Neuronal stem cell (in vitro differentiated cells): ENCODE measurements at regions not wholly inside any gene's neighbourhood (a gene's known extent, or its start where the extent isn't known, plus 50 kb on each side); places are given as distances from the start of the nearest gene placed in this dataset.

Experiments
- DNase-seq: peaks from one replicate; pipeline ENCODE4 v3.0.0-alpha.2; 2013; ENCODE audit warnings: low spot score
- H2AFZ ChIP-seq: one replicate; pipeline ENCODE4 v1.6.1; 2013; ENCODE audit warnings: mild to moderate bottlenecking, low read length, inconsistent platforms
- H2AK5ac ChIP-seq: 2 replicates; pipeline ENCODE4 v1.6.1; 2013; ENCODE audit warnings: low read depth, mild to moderate bottlenecking, inconsistent platforms, low read length, moderate library complexity, mixed read lengths
- H2BK120ac ChIP-seq: 2 replicates; pipeline ENCODE4 v1.6.1; 2013; ENCODE audit warnings: low read depth, mild to moderate bottlenecking, inconsistent platforms, low read length, moderate library complexity, mixed read lengths
- H2BK12ac ChIP-seq: one replicate; pipeline ENCODE4 v1.6.1; 2013; ENCODE audit warnings: low read length, inconsistent platforms
- H2BK15ac ChIP-seq: 2 replicates; pipeline ENCODE4 v1.6.1; 2013; ENCODE audit warnings: mild to moderate bottlenecking, low read length, inconsistent platforms, mixed read lengths
- H2BK5ac ChIP-seq: one replicate; pipeline ENCODE4 v1.6.1; 2013; ENCODE audit warnings: inconsistent platforms, mild to moderate bottlenecking, low read length, moderate library complexity
- H3K14ac ChIP-seq: one replicate; pipeline ENCODE4 v1.6.1; 2013; ENCODE audit warnings: low read length, inconsistent platforms
- H3K18ac ChIP-seq: 2 replicates; pipeline ENCODE4 v1.6.1; 2013; ENCODE audit warnings: low read length, inconsistent platforms
- H3K23ac ChIP-seq: 2 replicates; pipeline ENCODE4 v1.6.1; 2013; ENCODE audit warnings: low read depth, mild to moderate bottlenecking, mixed read lengths, low read length, inconsistent platforms; ENCODE audit not compliant: poor library complexity
- H3K27ac ChIP-seq: replicated peaks from 3 replicates; pipeline ENCODE4 v1.5.1; 2013; ENCODE audit warnings: low read length, inconsistent platforms
- H3K27me3 ChIP-seq, 3 experiments: 2 replicates each; pipeline ENCODE4 v1.6.1; 2013; ENCODE audit warnings: low read length in 3 of 3, mild to moderate bottlenecking in 2 of 3, inconsistent platforms in 1 of 3, low read depth in 1 of 3, mixed read lengths in 1 of 3, moderate library complexity in 1 of 3; ENCODE audit not compliant: control insufficient read depth in 3 of 3, insufficient read depth in 3 of 3
- H3K36me3 ChIP-seq, 2 donors: replicated peaks in 1 of 2; 2 replicates each; pipeline ENCODE4 v1.6.1; 2013; ENCODE audit warnings: low read length in 2 of 2; ENCODE audit not compliant: control insufficient read depth in 2 of 2, insufficient read depth in 2 of 2
- H3K4ac ChIP-seq: 2 replicates; pipeline ENCODE4 v1.6.1; 2013; ENCODE audit warnings: inconsistent platforms, mild to moderate bottlenecking, low read length, moderate library complexity
- H3K4me1 ChIP-seq, 2 donors: 1 replicate in 1 of 2; 2 replicates in 1 of 2; pipeline ENCODE4 v1.6.1; 2013; ENCODE audit warnings: low read length in 2 of 2, low read depth in 1 of 2; ENCODE audit not compliant: control insufficient read depth in 2 of 2, insufficient read depth in 1 of 2
- H3K4me2 ChIP-seq: one replicate; pipeline ENCODE4 v1.6.1; 2013; ENCODE audit warnings: mild to moderate bottlenecking, low read length, inconsistent platforms; ENCODE audit not compliant: insufficient read depth, poor library complexity, severe bottlenecking
- H3K4me3 ChIP-seq, 2 donors: 2 replicates each; pipeline ENCODE4 v1.5.1; 2013; ENCODE audit warnings: low read length in 2 of 2, mild to moderate bottlenecking in 2 of 2, inconsistent platforms in 1 of 2, moderate library complexity in 1 of 2
- H3K79me1 ChIP-seq: one replicate; pipeline ENCODE4 v1.6.1; 2013; ENCODE audit warnings: low read depth, mild to moderate bottlenecking, inconsistent platforms, low read length, moderate library complexity
- H3K9ac ChIP-seq: one replicate; pipeline ENCODE4 v1.6.1; 2013; ENCODE audit warnings: mild to moderate bottlenecking, low read depth, low read length, inconsistent platforms; ENCODE audit not compliant: poor library complexity
- H3K9me3 ChIP-seq, 2 donors: replicated peaks in 1 of 2; 2 replicates each; pipeline versions ENCODE3 to v1.6.1; 2013; ENCODE audit warnings: low read length in 2 of 2, mild to moderate bottlenecking in 2 of 2, inconsistent platforms in 1 of 2, low read depth in 1 of 2, mixed read lengths in 1 of 2, moderate library complexity in 1 of 2; ENCODE audit not compliant: control insufficient read depth in 2 of 2, insufficient read depth in 1 of 2
- H4K8ac ChIP-seq: one replicate; pipeline ENCODE4 v1.6.1; 2013; ENCODE audit warnings: low read depth, mild to moderate bottlenecking, inconsistent platforms, low read length, moderate library complexity
- H4K91ac ChIP-seq: one replicate; pipeline ENCODE4 v1.6.1; 2013; ENCODE audit warnings: low read length, low read depth, mild to moderate bottlenecking, inconsistent platforms; ENCODE audit not compliant: poor library complexity
- WGBS, 2 donors: extraction: QIAGEN DNeasy Blood & Tissue Kit; methylation state at CpG; one replicate each; pipeline ENCODE4 v1.1.7; 2013; ENCODE audit warnings: missing lambda C conversion rate in 2 of 2, mixed read lengths in 1 of 2; ENCODE audit not compliant: insufficient read length in 2 of 2, insufficient replicate concordance in 1 of 2; ENCODE audit errors: extremely low coverage in 2 of 2; 5-methylcytosine and 5-hydroxymethylcytosine counted together

DNA sequence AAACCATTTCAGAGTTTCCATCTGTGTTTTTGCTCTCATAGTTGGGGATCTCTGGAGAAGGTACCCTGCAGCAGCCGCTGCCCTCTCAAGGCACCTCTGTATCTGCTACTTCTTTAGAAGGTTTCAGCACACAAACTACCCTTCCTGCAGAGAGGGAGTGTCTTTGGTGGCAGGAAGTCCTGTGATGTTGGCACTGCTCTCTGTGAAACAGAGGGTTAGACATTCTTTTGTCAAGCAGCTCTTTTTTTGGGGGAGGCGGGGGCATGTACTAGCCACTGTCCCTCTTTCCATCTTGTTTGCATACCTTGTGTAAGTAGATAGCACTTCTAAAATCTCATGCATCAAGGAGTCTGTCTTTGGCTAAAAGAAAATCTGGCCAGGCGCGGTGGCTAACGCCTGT lies 352.6 kb downstream of the BMP4 start:
- Histone ChIP-seq H3K27me3 (no peaks in the 10 kb centered on the region), H2BK15ac (no peak overlapping the region), H3K4me3 (no peak overlapping the region), H2AK5ac (no peak overlapping the region), H3K4me1 (peaks cover 0 to 3% of the 10 kb centered on the region in 2 donors), H3K4me2 (no peak overlapping the region), H4K8ac (no peak overlapping the region), H3K27ac (no peak overlapping the region), H3K14ac (no peak overlapping the region), H2AFZ (no peak overlapping the region), H3K23ac (no peak overlapping the region), H4K91ac (no peak overlapping the region), H3K18ac (no peak overlapping the region), H2BK12ac (no peak overlapping the region), H2BK120ac (no peak overlapping the region), H3K9me3 (no peaks in the 10 kb centered on the region), H3K36me3 (no peaks in the 10 kb centered on the region), H3K4ac (no peak overlapping the region), H3K9ac (no peak overlapping the region), H3K79me1 (no peaks in the 10 kb centered on the region), H2BK5ac (no peak overlapping the region)
- DNase-seq: no peak
- WGBS, 2 donors: no CpG with 5 or more reads among the region's 5 CpGs

DNA sequence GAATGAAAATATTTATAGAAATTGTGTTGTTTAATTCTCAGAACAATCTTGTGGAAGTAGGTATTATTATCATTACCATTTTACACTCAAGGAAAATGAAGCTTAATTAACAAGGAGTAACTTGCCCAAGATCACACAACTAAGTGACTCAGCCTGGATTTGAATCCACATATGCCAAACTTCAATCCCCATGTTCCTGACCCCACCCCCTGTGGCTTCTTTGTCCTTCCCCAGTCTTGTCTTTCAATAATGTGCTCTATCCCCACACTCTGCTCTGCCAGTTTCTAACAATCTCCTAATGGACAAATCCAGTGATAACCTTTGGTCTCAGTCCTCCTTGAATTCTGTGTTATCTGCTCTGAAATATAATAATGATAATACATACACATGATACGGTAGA lies 355.2 kb downstream of the BMP4 start:
- Histone ChIP-seq H3K18ac (no peak overlapping the region), H2AFZ (no peak overlapping the region), H2BK15ac (no peak overlapping the region), H3K79me1 (no peaks in the 10 kb centered on the region), H3K27me3 (no peaks in the 10 kb centered on the region), H2AK5ac (no peak overlapping the region), H3K14ac (no peak overlapping the region), H2BK12ac (no peak overlapping the region), H3K9me3 (no peaks in the 10 kb centered on the region), H4K91ac (no peak overlapping the region), H3K27ac (no peak overlapping the region), H3K4ac (no peak overlapping the region), H2BK5ac (no peak overlapping the region), H2BK120ac (no peak overlapping the region), H3K4me3 (no peak overlapping the region), H3K23ac (no peak overlapping the region), H3K9ac (no peak overlapping the region), H3K4me1 (peaks cover 0 to 3% of the 10 kb centered on the region in 2 donors), H3K4me2 (no peak overlapping the region), H3K36me3 (no peaks in the 10 kb centered on the region), H4K8ac (no peak overlapping the region)
- no CpG with 5 or more reads among the region's 1 CpG for WGBS, 2 donors
- no peak for DNase-seq

DNA sequence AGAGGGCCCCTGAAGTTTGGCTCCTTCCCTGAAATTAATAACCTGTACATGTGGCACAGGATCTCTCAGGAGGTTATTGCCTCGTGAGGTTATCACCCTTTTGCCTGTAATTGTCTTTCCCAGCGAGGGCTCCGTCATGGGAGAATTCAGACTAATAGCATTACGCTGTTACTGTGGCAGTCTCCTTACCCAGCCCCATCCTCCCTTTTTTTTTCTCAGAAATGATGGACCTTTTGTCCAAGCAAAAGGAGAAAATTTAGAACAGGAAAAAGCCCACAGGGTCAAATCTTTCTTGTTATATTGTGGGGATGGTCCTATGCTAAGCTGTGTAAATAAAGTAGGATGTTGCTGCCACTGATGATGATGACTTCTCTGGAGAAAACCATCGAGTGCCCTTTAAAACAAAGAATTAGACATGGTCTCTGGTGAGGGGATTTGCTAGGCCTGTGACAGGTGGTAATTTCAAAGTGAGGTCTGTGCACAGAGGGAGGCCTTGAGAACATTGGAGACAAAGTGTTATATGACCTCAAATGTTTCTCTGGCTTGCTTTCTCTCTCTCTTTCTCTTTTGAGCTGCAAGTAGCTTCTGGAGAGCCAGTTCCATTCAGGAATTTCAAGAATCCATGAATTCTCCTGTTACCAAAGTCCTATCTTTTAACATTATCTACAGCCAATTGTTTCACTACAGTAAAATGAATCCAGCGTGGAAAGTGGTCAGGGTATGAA lies 357.2 kb downstream of the BMP4 start:
- no peak overlapping the region for H3K27ac ChIP-seq

DNA sequence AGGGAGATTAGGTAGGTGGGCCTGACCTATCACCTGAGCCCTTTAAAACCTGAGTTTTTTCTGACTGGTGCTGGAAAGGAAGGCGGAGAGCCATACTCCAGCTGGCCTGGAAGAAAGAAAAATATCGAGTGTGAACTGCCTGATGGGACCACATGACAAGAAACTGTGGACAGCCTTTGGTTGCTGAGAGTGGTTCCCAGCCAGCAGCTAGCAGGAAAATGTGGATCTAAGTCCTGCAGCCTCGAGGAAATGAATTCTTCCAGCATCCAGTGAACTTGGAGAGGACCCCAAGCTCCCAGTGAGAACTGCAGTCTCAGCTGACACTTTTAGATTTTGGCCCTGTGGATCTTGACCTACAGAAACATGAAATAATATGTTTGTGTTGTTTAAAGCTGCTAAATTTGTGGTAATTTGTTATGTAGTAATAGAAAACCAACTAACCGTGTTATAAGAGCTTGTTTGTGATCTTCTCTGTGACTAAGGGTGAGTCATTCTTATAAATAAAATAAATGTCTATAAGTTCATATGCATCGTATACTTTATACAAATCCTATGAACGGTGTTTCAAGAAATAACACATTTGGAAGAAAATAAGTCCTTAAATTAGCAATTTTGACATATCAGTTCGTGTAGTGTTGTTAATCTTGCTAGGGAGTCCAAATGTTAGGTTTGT lies 359.6 kb downstream of the BMP4 start:
- Histone ChIP-seq H3K27me3 (no peaks in the 10 kb centered on the region), H3K9ac (no peak overlapping the region), H2BK120ac (no peak overlapping the region), H2AK5ac (no peak overlapping the region), H3K36me3 (no peaks in the 10 kb centered on the region), H2BK15ac (no peak overlapping the region), H2BK12ac (no peak overlapping the region), H2AFZ (no peak overlapping the region), H4K91ac (no peak overlapping the region), H3K4me3 (no peak overlapping the region), H3K14ac (no peak overlapping the region), H3K4me1 (peaks cover 0 to 3% of the 10 kb centered on the region in 2 donors), H3K9me3 (no peaks in the 10 kb centered on the region), H3K4ac (no peak overlapping the region), H3K4me2 (no peak overlapping the region), H3K18ac (no peak overlapping the region), H2BK5ac (no peak overlapping the region), H3K23ac (no peak overlapping the region), H3K79me1 (no peaks in the 10 kb centered on the region), H3K27ac (no peak overlapping the region), H4K8ac (no peak overlapping the region)
- no peak for DNase-seq
- WGBS, 2 donors: no CpG with 5 or more reads among the region's 7 CpGs

More for the DNA sequence above, 357.2 kb downstream of the BMP4 start:
- no peak overlapping the region for H4K91ac ChIP-seq
- no peak overlapping the region for H3K4me3 ChIP-seq
- H3K9ac ChIP-seq: no peak overlapping the region
- no CpG with 5 or more reads among the region's 6 CpGs for WGBS, 2 donors
- no peak overlapping the region for H2BK5ac ChIP-seq
- H3K4me1 ChIP-seq: peaks cover 0 to 3% of the 10 kb centered on the region in 2 donors
- DNase-seq: no peak
- no peak overlapping the region for H2BK120ac ChIP-seq
- H2AK5ac ChIP-seq: no peak overlapping the region
- H3K79me1 ChIP-seq: no peaks in the 10 kb centered on the region
- H3K14ac ChIP-seq: no peak overlapping the region
- no peak overlapping the region for H3K4ac ChIP-seq
- no peak overlapping the region for H2BK12ac ChIP-seq
- H3K27me3 ChIP-seq: no peaks in the 10 kb centered on the region
- H3K9me3 ChIP-seq: no peaks in the 10 kb centered on the region
- peak overlapping the region; percentile 41 for H2AFZ ChIP-seq
- H3K23ac ChIP-seq: no peak overlapping the region
- no peak overlapping the region for H4K8ac ChIP-seq
- H3K36me3 ChIP-seq: no peaks in the 10 kb centered on the region
- no peak overlapping the region for H3K4me2 ChIP-seq
- H3K18ac ChIP-seq: no peak overlapping the region
- no peak overlapping the region for H2BK15ac ChIP-seq
